Ishikawa (cell line): ENCODE measurements at regions not wholly inside any gene's neighbourhood (a gene's known extent, or its start where the extent isn't known, plus 50 kb on each side); places are given as distances from the start of the nearest gene placed in this dataset.

Experiments
- CEBPB ChIP-seq: IDR thresholded peaks from 2 replicates; pipeline ENCODE4 v1.6.1; 2012
- EGR1 ChIP-seq: IDR thresholded peaks from 2 replicates; pipeline ENCODE4 v1.6.1; 2012
- EP300 ChIP-seq: IDR thresholded peaks from 2 replicates; pipeline ENCODE4 v1.6.1; 2012; ENCODE audit warnings: borderline replicate concordance
- FOXM1 ChIP-seq: IDR thresholded peaks from 2 replicates; pipeline ENCODE4 v1.6.1; 2012; ENCODE audit warnings: low read depth, borderline replicate concordance
- MAX ChIP-seq: IDR thresholded peaks from 2 replicates; pipeline ENCODE4 v1.6.1; 2012
- NFIC ChIP-seq: IDR thresholded peaks from 2 replicates; pipeline ENCODE4 v1.6.1; 2012
- RAD21 ChIP-seq: IDR thresholded peaks from 2 replicates; pipeline ENCODE4 v1.6.1; 2012; ENCODE audit warnings: low read depth
- REST ChIP-seq: IDR thresholded peaks from 2 replicates; pipeline ENCODE4 v1.6.1; 2012; ENCODE audit warnings: low read depth, mild to moderate bottlenecking
- TAF1 ChIP-seq: IDR thresholded peaks from 2 replicates; pipeline ENCODE4 v1.6.1; 2012; ENCODE audit warnings: low read depth, mild to moderate bottlenecking
- TCF12 ChIP-seq: IDR thresholded peaks from 2 replicates; pipeline ENCODE4 v1.6.1; 2012; ENCODE audit warnings: low read depth
- TEAD4 ChIP-seq: IDR thresholded peaks from 2 replicates; pipeline ENCODE4 v1.6.1; 2012
- USF1 ChIP-seq: IDR thresholded peaks from 2 replicates; pipeline ENCODE4 v1.6.1; 2012
- YY1 ChIP-seq: IDR thresholded peaks from 2 replicates; pipeline ENCODE4 v1.6.1; 2012; ENCODE audit warnings: low read depth
- ZBTB7A ChIP-seq: IDR thresholded peaks from 2 replicates; pipeline ENCODE4 v1.6.1; 2012; ENCODE audit warnings: low read depth

- no peak for TF ChIP-seq TAF1
- no peak for TF ChIP-seq EGR1
- TF ChIP-seq REST, result no peak
- TF ChIP-seq CEBPB, result no peak
- TF ChIP-seq FOXM1, result no peak
- TF ChIP-seq YY1, result no peak
- TF ChIP-seq NFIC, result no peak
- no peak for TF ChIP-seq RAD21
- TF ChIP-seq EP300, result no peak
- TF ChIP-seq USF1, result no peak
- no peak for TF ChIP-seq TEAD4
- no peak for TF ChIP-seq MAX
- no peak for TF ChIP-seq ZBTB7A
- TF ChIP-seq TCF12, result no peak
Measured at GRCh38 chr3:175898194-175898593, 1039.1 kb downstream of the NAALADL2 start.
